OCI-LY3 (cell line): ENCODE measurements at regions not wholly inside any gene's neighbourhood (a gene's known extent, or its start where the extent isn't known, plus 50 kb on each side); places are given as distances from the start of the nearest gene placed in this dataset.

Experiments
- H2AFZ ChIP-seq: fragments of 200-600, 300-600 bp; shearing (Covaris generic); 2 replicates; pipeline ENCODE4 v1.6.0; 2014; ENCODE audit warnings: antibody characterized with exemption, low read depth, low read length
- H3K27ac ChIP-seq: fragments of 200-600, 300-600 bp; sonication (generic); 2 replicates; pipeline ENCODE4 v1.5.1; 2014; ENCODE audit warnings: mild to moderate bottlenecking, low read length, moderate library complexity, mixed read lengths
- H3K27me3 ChIP-seq: fragments of 200-600, 300-600 bp; sonication (generic); 2 replicates; pipeline ENCODE4 v1.6.1; 2014; ENCODE audit warnings: low read depth, low read length, mixed read lengths
- H3K36me3 ChIP-seq: fragments of 200-600, 300-600 bp; sonication (generic); replicated peaks from 2 replicates; pipeline ENCODE3; 2014; ENCODE audit warnings: low read depth, low read length, mixed read lengths
- H3K4me1 ChIP-seq: fragments of 300-600, 200-600 bp; sonication (generic); 2 replicates; pipeline ENCODE4 v1.6.1; 2014; ENCODE audit warnings: low read length, mixed read lengths
- H3K4me2 ChIP-seq: fragments of 200-600, 300-600 bp; sonication (generic); 2 replicates; pipeline ENCODE4 v1.6.1; 2014; ENCODE audit warnings: low read length, mixed read lengths
- H3K4me3 ChIP-seq: fragments of 300-600, 200-600 bp; sonication (generic); 2 replicates; pipeline ENCODE4 v1.5.1; 2014; ENCODE audit warnings: antibody characterized with exemption, mild to moderate bottlenecking, low read length, moderate library complexity
- H3K79me2 ChIP-seq: fragments of 300-600, 200-600 bp; shearing (Covaris generic); 2 replicates; pipeline ENCODE4 v1.6.1; 2014; ENCODE audit warnings: mild to moderate bottlenecking, low read length, mixed read lengths
- H3K9ac ChIP-seq: fragments of 300-600, 200-600 bp; shearing (Covaris generic); 2 replicates; pipeline ENCODE4 v1.6.0; 2014; ENCODE audit warnings: mild to moderate bottlenecking, low read length, moderate library complexity
- H3K9me3 ChIP-seq: fragments of 200-600, 300-600 bp; shearing (Covaris generic); 2 replicates; pipeline ENCODE4 v1.6.1; 2014; ENCODE audit warnings: low read length, mixed read lengths; ENCODE audit not compliant: insufficient read depth
- H4K20me1 ChIP-seq: fragments of 200-600, 300-600 bp; sonication (generic); 2 replicates; pipeline ENCODE4 v1.6.1; 2016; ENCODE audit warnings: low read length, mixed read lengths; ENCODE audit not compliant: insufficient read depth
- CTCF ChIP-seq: fragments of 200-600, 300-600 bp; sonication (generic); IDR thresholded peaks from 2 replicates; pipeline ENCODE4 v1.5.1; 2014; ENCODE audit warnings: antibody characterized with exemption, low read length, low read depth
- EZH2phosphoT487 ChIP-seq: fragments of 200-600 bp; shearing (Covaris generic); IDR thresholded peaks from 2 replicates; pipeline ENCODE4 v1.6.1; 2018; ENCODE audit warnings: antibody characterized with exemption, mixed run types, low read depth

GRCh38 chr1:5721634-5722215, 270.5 kb downstream of the NPHP4 start:
- Histone ChIP-seq H3K9ac (no peak overlapping the region), H3K4me3 (no peak overlapping the region)

GRCh38 chr1:5720936-5721335, 271.3 kb downstream of the NPHP4 start:
- Histone ChIP-seq H3K9ac (no peak overlapping the region), H2AFZ (no peak overlapping the region), H3K36me3 (no peaks in the 10 kb centered on the region), H3K79me2 (no peaks in the 10 kb centered on the region), H3K9me3 (no peaks in the 10 kb centered on the region), H4K20me1 (no peaks in the 10 kb centered on the region), H3K4me3 (no peak overlapping the region), H3K4me2 (no peak overlapping the region), H3K27ac (no peak overlapping the region), H3K27me3 (no peaks in the 10 kb centered on the region), H3K4me1 (no peaks in the 10 kb centered on the region)
- no peak for TF ChIP-seq EZH2phosphoT487
- TF ChIP-seq CTCF: no peak

More at GRCh38 chr1:5721634-5722215, 270.5 kb downstream of the NPHP4 start:
- TF ChIP-seq EZH2phosphoT487 (no peak), CTCF (no peak)
- Histone ChIP-seq H2AFZ (no peak overlapping the region), H3K27ac (no peak overlapping the region), H3K27me3 (no peaks in the 10 kb centered on the region), H3K79me2 (no peaks in the 10 kb centered on the region), H3K4me2 (no peak overlapping the region), H3K36me3 (no peaks in the 10 kb centered on the region), H3K4me1 (no peaks in the 10 kb centered on the region), H3K9me3 (no peaks in the 10 kb centered on the region), H4K20me1 (no peaks in the 10 kb centered on the region)

GRCh38 chr1:5720484-5720883, 271.7 kb downstream of the NPHP4 start:
- H3K4me1 ChIP-seq: no peaks in the 10 kb centered on the region
- H2AFZ ChIP-seq: no peak overlapping the region
- H3K9me3 ChIP-seq: no peaks in the 10 kb centered on the region; the same call in 1 of the 2 replicates
- H3K4me2 ChIP-seq: no peak overlapping the region
- no peak overlapping the region for H3K9ac ChIP-seq
- no peaks in the 10 kb centered on the region for H3K79me2 ChIP-seq
- H3K27me3 ChIP-seq: no peaks in the 10 kb centered on the region
- no peaks in the 10 kb centered on the region for H3K36me3 ChIP-seq
- no peak overlapping the region for H3K4me3 ChIP-seq
- H4K20me1 ChIP-seq: no peaks in the 10 kb centered on the region
- H3K27ac ChIP-seq: no peak overlapping the region
- no peak for TF ChIP-seq CTCF
- no peak for TF ChIP-seq EZH2phosphoT487

GRCh38 chr1:5720045-5720444, 272.2 kb downstream of the NPHP4 start:
- Histone ChIP-seq H4K20me1 (no peaks in the 10 kb centered on the region), H3K27me3 (no peaks in the 10 kb centered on the region), H3K79me2 (no peaks in the 10 kb centered on the region), H3K4me2 (no peak overlapping the region), H3K27ac (no peak overlapping the region), H3K9ac (no peak overlapping the region), H2AFZ (no peak overlapping the region), H3K4me1 (no peaks in the 10 kb centered on the region), H3K4me3 (no peak overlapping the region), H3K9me3 (no peaks in the 10 kb centered on the region; the same call in 1 of the 2 replicates), H3K36me3 (no peaks in the 10 kb centered on the region)
- no peak for TF ChIP-seq EZH2phosphoT487
- no peak for TF ChIP-seq CTCF
